K562 (cell line): ENCODE measurements at regions not wholly inside any gene's neighbourhood (a gene's known extent, or its start where the extent isn't known, plus 50 kb on each side); places are given as distances from the start of the nearest gene placed in this dataset.
A peak's percentile ranks its signal among the peaks of the same experiment; 100 is the strongest.

ENCODE experiments used
- ARNT ChIP-seq, 2 experiments: fragments of 450-650 bp; IDR thresholded peaks; 2 replicates each; pipeline ENCODE4 v1.6.1; 2016; ENCODE audit warnings: mild to moderate bottlenecking in 1 of 2
- BCL6 ChIP-seq: fragments of 250-450 bp; sonication (Bioruptor Pico); IDR thresholded peaks from 2 replicates; pipeline ENCODE4 v1.4.0; 2020
- CHD1 ChIP-seq: fragments of 200-600 bp; sonication (generic); IDR thresholded peaks from one replicate; pipeline ENCODE4 v1.6.1; 2012; ENCODE audit warnings: mild to moderate bottlenecking, moderate library complexity, low read length, inconsistent platforms
- CUX1 ChIP-seq: fragments of 200-800 bp; sonication (Bioruptor generic); IDR thresholded peaks from 2 replicates; pipeline ENCODE4 v1.6.1; 2016; ENCODE audit warnings: missing genetic modification characterization, missing compliant biosample characterization
- DACH1 ChIP-seq: fragments of 450-650 bp; IDR thresholded peaks from 2 replicates; pipeline ENCODE4 v1.6.1; 2018; ENCODE audit not compliant: partially characterized antibody
- ELF1 ChIP-seq: fragments of 200-800 bp; sonication (Bioruptor generic); IDR thresholded peaks from 2 replicates; pipeline ENCODE4 v1.6.1; 2016; ENCODE audit warnings: missing genetic modification characterization, missing compliant biosample characterization
- HMBOX1 ChIP-seq: sonication (generic); IDR thresholded peaks from 2 replicates; pipeline ENCODE4 v1.6.1; 2016
- MAFF ChIP-seq: IDR thresholded peaks from 2 replicates; pipeline ENCODE4 v1.6.1; 2012; ENCODE audit warnings: low read length, improper control_type of control experiment
- MCM3 ChIP-seq: fragments of 450-650 bp; IDR thresholded peaks from 2 replicates; pipeline ENCODE4 v1.6.1; 2016
- MYNN ChIP-seq, 2 experiments: sonication (generic); formaldehyde crosslinking in 1 of 2; IDR thresholded peaks; 2 replicates each; pipeline versions ENCODE4 v1.5.0 to v1.6.1; 2016 to 2020; ENCODE audit warnings: antibody characterized with exemption in 1 of 2, missing genetic modification reagents in 1 of 2
- NUFIP1 ChIP-seq: fragments of 450-650 bp; IDR thresholded peaks from 2 replicates; pipeline ENCODE4 v1.6.1; 2018; ENCODE audit not compliant: partially characterized antibody
- OTX1 ChIP-seq: fragments of 450-650 bp; formaldehyde crosslinking; IDR thresholded peaks from 2 replicates; pipeline ENCODE4 v1.4.0; 2022; ENCODE audit warnings: mild to moderate bottlenecking
- PCBP1 ChIP-seq: fragments of 200-400 bp; formaldehyde crosslinking; IDR thresholded peaks from 2 replicates; pipeline ENCODE4 v1.6.1; 2018; ENCODE audit warnings: mild to moderate bottlenecking, low read depth, low read length; ENCODE audit not compliant: poor library complexity, severe bottlenecking
- PRMT5 ChIP-seq: sonication (generic); formaldehyde crosslinking; IDR thresholded peaks from 2 replicates; pipeline ENCODE4 v1.5.0; 2020; ENCODE audit warnings: missing genetic modification reagents
- SRSF3 ChIP-seq: fragments of 200-400 bp; formaldehyde crosslinking; IDR thresholded peaks from 2 replicates; pipeline ENCODE4 v1.6.1; 2016; ENCODE audit warnings: mild to moderate bottlenecking, low read length, moderate library complexity; ENCODE audit not compliant: insufficient read depth
- ZFP1 ChIP-seq: fragments of 450-650 bp; formaldehyde crosslinking; IDR thresholded peaks from 2 replicates; pipeline ENCODE4 v1.4.0; 2020; ENCODE audit warnings: mild to moderate bottlenecking, mixed read lengths
- ZNF740 ChIP-seq, 3 experiments: fragments of 200-800 bp in 1 of 3; sonication (Bioruptor generic) in 1 of 3; sonication (generic) in 1 of 3; formaldehyde crosslinking in 1 of 3; IDR thresholded peaks; 2 replicates each; pipeline versions ENCODE4 v1.6.1 to v1.8.0; 2016 to 2022; ENCODE audit warnings: mild to moderate bottlenecking in 2 of 3, missing compliant biosample characterization in 2 of 3, missing genetic modification characterization in 2 of 3, missing genetic modification reagents in 1 of 3
- ZNF76 ChIP-seq: fragments of 250-450 bp; sonication (Bioruptor Pico); IDR thresholded peaks from 2 replicates; pipeline ENCODE4 v1.4.0; 2020; ENCODE audit warnings: mild to moderate bottlenecking, moderate library complexity, borderline replicate concordance

- TF ChIP-seq PCBP1 (no peak), ARNT (IDR thresholded peaks at IDR 0.05) (no peak), ZFP1 (CRISPR knock-in tag) (no peak), BCL6 (CRISPR knock-in tag) (no peak), DACH1 (no peak), SRSF3 (no peak), CUX1 (no peak), ZNF76 (CRISPR knock-in tag) (no peak), ELF1 (no peak), ZNF740 (CRISPR knock-in tag; IDR thresholded peaks at IDR 0.05) (0 out of 2 replicates have a peak, but pooled peaks have one; percentile 50), ZNF740 (tag; IDR thresholded peaks at IDR 0.05) (no peak), MAFF (0 out of 2 replicates have a peak, but pooled peaks have one; percentile 6), HMBOX1 (no peak), PRMT5 (CRISPR knock-in tag) (no peak), OTX1 (CRISPR knock-in tag) (no peak), NUFIP1 (no peak), CHD1 (no peak), MCM3 (no peak), MYNN (IDR thresholded peaks at IDR 0.05) (no peak), MYNN (CRISPR knock-in tag; IDR thresholded peaks at IDR 0.05) (no peak)
Observed at GRCh38 chr1:181178241-181178879, 89.9 kb downstream of the IER5 start (continued).
